ENCODE measurements at regions not wholly inside any gene's neighbourhood (a gene's known extent, or its start where the extent isn't known, plus 50 kb on each side); places are given as distances from the start of the nearest gene placed in this dataset.
A peak's percentile ranks its signal among the peaks of the same experiment; 100 is the strongest.

DNA sequence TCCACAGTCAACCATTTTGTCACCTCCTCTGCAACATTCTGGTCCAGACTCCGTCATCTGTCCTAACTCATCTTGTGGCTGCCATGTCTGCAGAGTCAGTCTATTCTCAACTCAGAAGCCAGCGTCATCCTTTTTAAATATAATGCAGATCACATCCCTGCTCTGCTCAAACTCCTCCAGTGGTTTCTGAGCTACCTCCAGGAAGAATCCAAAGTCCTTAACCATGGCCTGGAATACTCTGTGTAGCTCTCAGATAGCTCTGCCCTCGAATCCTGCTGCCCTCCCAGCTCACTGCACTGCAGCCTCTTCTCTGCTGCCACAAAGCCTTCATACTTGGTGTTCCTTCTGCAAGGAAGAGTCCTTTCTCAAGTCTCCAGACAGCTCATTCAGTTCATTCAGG, 190.8 kb downstream of the FOXO1 start:
- Histone ChIP-seq H4K20me1 (ENCODE audit: low read depth) (no peaks in the 10 kb centered on the region), H3K79me2 (ENCODE audit: low read depth) (no peaks in the 10 kb centered on the region), H3K4me3 (no peak overlapping the region), H3K27me3 (no peaks in the 10 kb centered on the region), H3K4me2 (no peak overlapping the region), H3K9ac (no peak overlapping the region), H3K9me3 (ENCODE audit: low read depth) (no peaks in the 10 kb centered on the region), H2AFZ (replicated peaks) (no peak overlapping the region), H3K36me3 (no peaks in the 10 kb centered on the region), H3K27ac (no peak overlapping the region), H3F3A (ENCODE audit: low read depth) (no peaks in the 10 kb centered on the region), H3K4me1 (peaks cover 10% of the 10 kb centered on the region)
- Mint-ChIP-seq H3K4me3 (no peak overlapping the region), H3K27me3 (ENCODE audit: insufficient read depth, low read depth) (peaks cover 2% of the 10 kb centered on the region), H3K9me3 (peaks cover 7% of the 10 kb centered on the region), H3K36me3 (no peaks in the 10 kb centered on the region), H3K27ac (no peak overlapping the region), H3K4me1 (peaks cover 22% of the 10 kb centered on the region)
- DNase-seq (ENCODE audit: low spot score) = no peak
- no peak for TF ChIP-seq EZH2phosphoT487 (IDR thresholded peaks at IDR 0.05)
- no peak for TF ChIP-seq CTCF (IDR thresholded peaks at IDR 0.05)
- TF ChIP-seq EZH2 (IDR thresholded peaks at IDR 0.05) = no peak

DNA sequence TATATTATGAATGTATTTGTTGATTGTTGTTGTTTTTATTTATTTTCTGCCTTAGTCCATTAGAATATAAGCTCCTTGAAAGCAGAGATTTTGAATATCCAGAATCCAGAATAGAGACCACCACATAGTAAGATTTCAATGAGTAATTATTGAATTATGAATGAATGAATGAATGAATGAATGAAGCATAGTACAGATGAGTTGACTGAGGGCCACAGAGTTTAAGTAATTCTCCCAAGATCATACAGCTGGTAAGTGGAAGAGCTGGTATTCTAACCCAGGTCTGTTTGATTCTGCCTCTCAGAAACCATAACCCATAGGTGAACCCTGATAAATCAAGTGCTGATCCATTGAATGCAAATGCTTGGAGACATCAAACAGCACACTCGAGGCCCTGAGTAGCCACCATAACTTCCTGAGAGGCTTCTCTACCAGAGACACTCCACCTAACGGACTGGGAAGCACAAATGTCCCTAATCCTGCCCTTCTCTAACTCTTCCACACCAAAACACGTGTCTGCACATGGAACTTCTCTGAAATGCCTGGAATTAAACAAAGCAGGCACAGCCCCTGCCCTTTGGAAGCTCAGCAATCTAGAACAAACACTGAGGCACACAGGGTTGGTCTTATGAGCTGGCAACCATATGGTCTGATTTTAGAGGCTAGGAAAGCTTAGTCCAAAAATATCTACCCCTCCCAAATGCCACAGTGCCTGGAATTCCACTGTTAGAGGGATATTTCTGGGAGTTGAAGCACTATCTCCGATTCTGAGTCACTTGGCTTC, 190.1 kb downstream of the FOXO1 start:
- Mint-ChIP-seq H3K4me3 (no peak overlapping the region), H3K27ac (no peak overlapping the region), H3K9me3 (peaks cover 8% of the 10 kb centered on the region), H3K4me1 (peaks cover 28% of the 10 kb centered on the region), H3K27me3 (ENCODE audit: insufficient read depth, low read depth) (peaks cover 5% of the 10 kb centered on the region), H3K36me3 (no peaks in the 10 kb centered on the region)
- Histone ChIP-seq H3F3A (ENCODE audit: low read depth) (no peaks in the 10 kb centered on the region), H3K27me3 (no peaks in the 10 kb centered on the region), H4K20me1 (ENCODE audit: low read depth) (no peaks in the 10 kb centered on the region), H3K36me3 (no peaks in the 10 kb centered on the region), H3K4me2 (no peak overlapping the region), H3K27ac (no peak overlapping the region), H2AFZ (replicated peaks) (no peak overlapping the region), H3K9me3 (ENCODE audit: low read depth) (no peaks in the 10 kb centered on the region), H3K9ac (no peak overlapping the region), H3K4me3 (no peak overlapping the region), H3K4me1 (peaks cover 10% of the 10 kb centered on the region), H3K79me2 (ENCODE audit: low read depth) (no peaks in the 10 kb centered on the region)
- no peak for DNase-seq (ENCODE audit: low spot score)
- no peak for TF ChIP-seq EZH2phosphoT487 (IDR thresholded peaks at IDR 0.05)

GRCh38 chr13:40477623-40478608, 188.5 kb downstream of the FOXO1 start:
- Mint-ChIP-seq H3K9me3 (peaks cover 3% of the 10 kb centered on the region), H3K4me1 (peaks cover 34% of the 10 kb centered on the region), H3K27ac (peak overlapping the region; percentile 57), H3K36me3 (no peaks in the 10 kb centered on the region), H3K27me3 (ENCODE audit: insufficient read depth, low read depth) (peaks cover 9% of the 10 kb centered on the region), H3K4me3 (no peak overlapping the region)
- no peak overlapping the region for H3K4me3 ChIP-seq
- H3F3A ChIP-seq (ENCODE audit: low read depth) = no peaks in the 10 kb centered on the region
- H3K36me3 ChIP-seq = no peaks in the 10 kb centered on the region
- peak overlapping the region; percentile 95 for H2AFZ ChIP-seq (replicated peaks)
- TF ChIP-seq EZH2phosphoT487 (IDR thresholded peaks at IDR 0.05) (no peak), CTCF (IDR thresholded peaks at IDR 0.05) (no peak), EZH2 (IDR thresholded peaks at IDR 0.05) (no peak)
- no peak overlapping the region for H3K27ac ChIP-seq
- peak; percentile 18 for DNase-seq (ENCODE audit: low spot score)
- H3K79me2 ChIP-seq (ENCODE audit: low read depth) = no peaks in the 10 kb centered on the region
- no peaks in the 10 kb centered on the region for H3K9me3 ChIP-seq (ENCODE audit: low read depth)
- no peaks in the 10 kb centered on the region for H3K27me3 ChIP-seq
- H3K9ac ChIP-seq = no peak overlapping the region
- no peak overlapping the region for H3K4me2 ChIP-seq
- no peaks in the 10 kb centered on the region for H4K20me1 ChIP-seq (ENCODE audit: low read depth)
- peaks cover 10% of the 10 kb centered on the region for H3K4me1 ChIP-seq
